ENCODE measurements at regions not wholly inside any gene's neighbourhood (a gene's known extent, or its start where the extent isn't known, plus 50 kb on each side); places are given as distances from the start of the nearest gene placed in this dataset.
"Not testable (repeated sequence)": the region's sequence is repeated elsewhere in the genome, so short reads cannot be mapped to it uniquely, and the experiment has no call there.

GRCh38 chr14:43795600-43796228, 711.4 kb downstream of the FSCB start:
- H3K9ac ChIP-seq (ENCODE audit: low read depth, low read length), result no peak overlapping the region

GRCh38 chr14:43793579-43793978, 713.5 kb downstream of the FSCB start:
- H3K4me3 ChIP-seq (ENCODE audit: low read length), result no peak overlapping the region
- no peaks in the 10 kb centered on the region for H3K27me3 ChIP-seq (ENCODE audit: control insufficient read depth, insufficient read depth, low read length)
- H3K4me2 ChIP-seq (ENCODE audit: low read length), result no peak overlapping the region
- no peaks in the 10 kb centered on the region for H3K36me3 ChIP-seq (ENCODE audit: insufficient read depth, low read length)
- no peaks in the 10 kb centered on the region for H3K9me3 ChIP-seq (replicated peaks; ENCODE audit: low read length)
- H3K4me1 ChIP-seq (ENCODE audit: control insufficient read depth, insufficient read depth, low read length), result no peaks in the 10 kb centered on the region
- H3K9ac ChIP-seq (ENCODE audit: low read depth, low read length), result no peak overlapping the region

More at GRCh38 chr14:43795600-43796228, 711.4 kb downstream of the FSCB start:
- Histone ChIP-seq H3K9me3 (replicated peaks; ENCODE audit: low read length) (no peaks in the 10 kb centered on the region), H3K4me3 (ENCODE audit: low read length) (no peak overlapping the region), H3K4me1 (ENCODE audit: control insufficient read depth, insufficient read depth, low read length) (no peaks in the 10 kb centered on the region), H3K27me3 (ENCODE audit: control insufficient read depth, insufficient read depth, low read length) (no peaks in the 10 kb centered on the region), H3K4me2 (ENCODE audit: low read length) (no peak overlapping the region), H3K36me3 (ENCODE audit: insufficient read depth, low read length) (no peaks in the 10 kb centered on the region)

- Histone ChIP-seq H3K4me2 (ENCODE audit: low read length) (no peak overlapping the region), H3K9ac (ENCODE audit: low read depth, low read length) (no peak overlapping the region), H3K36me3 (ENCODE audit: insufficient read depth, low read length) (no peaks in the 10 kb centered on the region), H3K4me1 (ENCODE audit: control insufficient read depth, insufficient read depth, low read length) (no peaks in the 10 kb centered on the region), H3K27me3 (ENCODE audit: control insufficient read depth, insufficient read depth, low read length) (no peaks in the 10 kb centered on the region), H3K4me3 (ENCODE audit: low read length) (no peak overlapping the region), H3K9me3 (replicated peaks; ENCODE audit: low read length) (no peaks in the 10 kb centered on the region)
Observed at GRCh38 chr14:43792980-43793379, 714.1 kb downstream of the FSCB start.

GRCh38 chr14:43790681-43791080, 716.4 kb downstream of the FSCB start:
- Histone ChIP-seq H3K9ac (ENCODE audit: low read depth, low read length) (no peak overlapping the region), H3K36me3 (ENCODE audit: insufficient read depth, low read length) (no peaks in the 10 kb centered on the region), H3K4me2 (ENCODE audit: low read length) (no peak overlapping the region), H3K4me1 (ENCODE audit: control insufficient read depth, insufficient read depth, low read length) (no peaks in the 10 kb centered on the region), H3K9me3 (replicated peaks; ENCODE audit: low read length) (no peaks in the 10 kb centered on the region), H3K4me3 (ENCODE audit: low read length) (no peak overlapping the region), H3K27me3 (ENCODE audit: control insufficient read depth, insufficient read depth, low read length) (no peaks in the 10 kb centered on the region)

- H3K36me3 ChIP-seq (ENCODE audit: insufficient read depth, low read length), result no peaks in the 10 kb centered on the region
- H3K4me2 ChIP-seq (ENCODE audit: low read length), result no peak overlapping the region
- H3K9ac ChIP-seq (ENCODE audit: low read depth, low read length), result no peak overlapping the region
- H3K27me3 ChIP-seq (ENCODE audit: control insufficient read depth, insufficient read depth, low read length), result no peaks in the 10 kb centered on the region
- H3K9me3 ChIP-seq (replicated peaks; ENCODE audit: low read length), result no peaks in the 10 kb centered on the region
- no peaks in the 10 kb centered on the region for H3K4me1 ChIP-seq (ENCODE audit: control insufficient read depth, insufficient read depth, low read length)
- H3K4me3 ChIP-seq (ENCODE audit: low read length), result no peak overlapping the region
Observed at GRCh38 chr14:43789458-43789857, 717.6 kb downstream of the FSCB start.

- Histone ChIP-seq H3K27me3 (ENCODE audit: control insufficient read depth, insufficient read depth, low read length) (no peaks in the 10 kb centered on the region), H3K36me3 (ENCODE audit: insufficient read depth, low read length) (no peaks in the 10 kb centered on the region), H3K4me2 (ENCODE audit: low read length) (no peak overlapping the region), H3K9ac (ENCODE audit: low read depth, low read length) (no peak overlapping the region), H3K9me3 (replicated peaks; ENCODE audit: low read length) (no peaks in the 10 kb centered on the region), H3K4me1 (ENCODE audit: control insufficient read depth, insufficient read depth, low read length) (no peaks in the 10 kb centered on the region), H3K4me3 (ENCODE audit: low read length) (no peak overlapping the region)
Observed at GRCh38 chr14:43786066-43786762, 720.9 kb downstream of the FSCB start.

- not testable (repeated sequence) for H3K9me3 ChIP-seq (replicated peaks; ENCODE audit: low read length); H3K9ac ChIP-seq (ENCODE audit: low read depth, low read length); H3K36me3 ChIP-seq (ENCODE audit: insufficient read depth, low read length); H3K4me2 ChIP-seq (ENCODE audit: low read length); H3K4me3 ChIP-seq (ENCODE audit: low read length); H3K27me3 ChIP-seq (ENCODE audit: control insufficient read depth, insufficient read depth, low read length); H3K4me1 ChIP-seq (ENCODE audit: control insufficient read depth, insufficient read depth, low read length)
Observed at GRCh38 chr14:43784432-43784831, 722.7 kb downstream of the FSCB start.

- no peak overlapping the region for H3K4me2 ChIP-seq (ENCODE audit: low read length)
- H3K27me3 ChIP-seq (ENCODE audit: control insufficient read depth, insufficient read depth, low read length), result no peaks in the 10 kb centered on the region
- no peaks in the 10 kb centered on the region for H3K9me3 ChIP-seq (replicated peaks; ENCODE audit: low read length)
- H3K4me1 ChIP-seq (ENCODE audit: control insufficient read depth, insufficient read depth, low read length), result no peaks in the 10 kb centered on the region
- no peak overlapping the region for H3K4me3 ChIP-seq (ENCODE audit: low read length)
- H3K9ac ChIP-seq (ENCODE audit: low read depth, low read length), result no peak overlapping the region
- no peaks in the 10 kb centered on the region for H3K36me3 ChIP-seq (ENCODE audit: insufficient read depth, low read length)
Observed at GRCh38 chr14:43778937-43779639, 728.0 kb downstream of the FSCB start.

GRCh38 chr14:43778570-43778936, 728.5 kb downstream of the FSCB start:
- H3K9ac ChIP-seq (ENCODE audit: low read depth, low read length), result no peak overlapping the region
- H3K36me3 ChIP-seq (ENCODE audit: insufficient read depth, low read length), result no peaks in the 10 kb centered on the region

GRCh38 chr14:43765474-43765873, 741.6 kb downstream of the FSCB start:
- Histone ChIP-seq H3K4me3 (ENCODE audit: low read length) (no peak overlapping the region), H3K4me1 (ENCODE audit: control insufficient read depth, insufficient read depth, low read length) (no peaks in the 10 kb centered on the region), H3K9ac (ENCODE audit: low read depth, low read length) (no peak overlapping the region), H3K9me3 (replicated peaks; ENCODE audit: low read length) (peaks cover 8% of the 10 kb centered on the region), H3K4me2 (ENCODE audit: low read length) (no peak overlapping the region), H3K27me3 (ENCODE audit: control insufficient read depth, insufficient read depth, low read length) (no peaks in the 10 kb centered on the region), H3K36me3 (ENCODE audit: insufficient read depth, low read length) (no peaks in the 10 kb centered on the region)

More at GRCh38 chr14:43778570-43778936, 728.5 kb downstream of the FSCB start:
- Histone ChIP-seq H3K4me2 (ENCODE audit: low read length) (no peak overlapping the region), H3K9me3 (replicated peaks; ENCODE audit: low read length) (no peaks in the 10 kb centered on the region), H3K27me3 (ENCODE audit: control insufficient read depth, insufficient read depth, low read length) (no peaks in the 10 kb centered on the region), H3K4me1 (ENCODE audit: control insufficient read depth, insufficient read depth, low read length) (no peaks in the 10 kb centered on the region), H3K4me3 (ENCODE audit: low read length) (no peak overlapping the region)

GRCh38 chr14:43764433-43764832, 742.6 kb downstream of the FSCB start:
- Histone ChIP-seq H3K4me2 (ENCODE audit: low read length) (no peak overlapping the region), H3K9ac (ENCODE audit: low read depth, low read length) (no peak overlapping the region), H3K9me3 (replicated peaks; ENCODE audit: low read length) (peaks cover 5% of the 10 kb centered on the region), H3K4me3 (ENCODE audit: low read length) (no peak overlapping the region), H3K27me3 (ENCODE audit: control insufficient read depth, insufficient read depth, low read length) (no peaks in the 10 kb centered on the region), H3K4me1 (ENCODE audit: control insufficient read depth, insufficient read depth, low read length) (no peaks in the 10 kb centered on the region), H3K36me3 (ENCODE audit: insufficient read depth, low read length) (no peaks in the 10 kb centered on the region)
